ENCODE measurements at regions not wholly inside any gene's neighbourhood (a gene's known extent, or its start where the extent isn't known, plus 50 kb on each side); places are given as distances from the start of the nearest gene placed in this dataset.
A peak's percentile ranks its signal among the peaks of the same experiment; 100 is the strongest.

DNA sequence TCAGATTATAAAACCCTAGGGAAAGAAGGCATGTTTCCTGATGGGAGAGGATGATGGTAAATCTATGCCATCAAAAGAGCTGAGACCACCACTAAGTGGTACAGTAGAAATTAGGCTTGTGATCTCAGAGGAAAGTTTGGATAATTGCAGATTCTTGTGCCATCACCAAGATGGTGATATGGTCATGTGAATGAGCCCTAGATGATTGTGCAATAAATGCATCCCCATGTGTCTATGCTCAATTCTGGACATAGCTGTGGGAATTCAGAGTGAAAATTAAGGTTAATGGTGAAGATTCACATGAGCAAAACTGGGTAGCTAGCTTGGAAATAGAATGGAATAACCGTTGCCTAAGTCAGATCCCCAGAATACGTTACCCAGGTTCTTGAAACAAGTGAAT, 496.1 kb upstream of the FSIP2 start:
- in situ Hi-C loops (cut with MboI) (no loop called here), intact Hi-C loops (cut with micrococcal nuclease) (no loop called here)
- no peaks in the 10 kb centered on the region for H3K36me3 ChIP-seq (ENCODE audit: control insufficient read depth, insufficient read depth, low read length)
- no peak for FAIRE-seq
- no peak overlapping the region for H2AFZ ChIP-seq (ENCODE audit: low read depth, low read length)
- no peak for DNase-seq (ENCODE audit: extremely low read depth in 1 of 4, low spot score in 3 of 4)
- no peak overlapping the region for H3K27ac ChIP-seq (ENCODE audit: extremely low read depth, low read depth, low read length)
- H3K79me2 ChIP-seq (ENCODE audit: control insufficient read depth, insufficient read depth, low read length), result no peaks in the 10 kb centered on the region
- CTCF ChIA-PET (ENCODE audit: low intra/inter-chr PET ratio), result no interaction called here
- H3K9ac ChIP-seq (ENCODE audit: insufficient read depth in 1 of 2, low read depth in 2 of 2, low read length in 2 of 2), result no peak overlapping the region
- BruUV-seq (replicated peaks), result no TSS peak
- no peaks in the 10 kb centered on the region for H4K20me1 ChIP-seq (replicated peaks; ENCODE audit: control insufficient read depth, insufficient read depth, low read length)
- no peaks in the 10 kb centered on the region for H3K27me3 ChIP-seq (ENCODE audit: control insufficient read depth in 2 of 2, insufficient read depth in 2 of 2, low read length in 2 of 2)
- no peaks in the 10 kb centered on the region for H3K9me3 ChIP-seq (replicated peaks; ENCODE audit: control insufficient read depth, insufficient read depth, low read depth, low read length)
- no peaks in the 10 kb centered on the region for H3K4me1 ChIP-seq (replicated peaks in 1 of 2; ENCODE audit: control insufficient read depth in 2 of 2, insufficient read depth in 2 of 2, low read length in 2 of 2)
- H3K4me3 ChIP-seq, result no peak overlapping the region
- WGBS (ENCODE audit: insufficient coverage, low coverage, missing lambda C conversion rate), result 0% methylated on average over 2 of the region's 2 CpGs
- H3K4me2 ChIP-seq (ENCODE audit: insufficient read depth, low read length), result no peak overlapping the region
- no peak for ATAC-seq
- POLR2A ChIA-PET, result no interaction called here
- no peak for TF ChIP-seq FOXA3 (CRISPR knock-in tag; conservative IDR thresholded peaks at IDR 0.05 in 1 of 2, IDR thresholded peaks at IDR 0.05 in 1 of 2)
- no peak for TF ChIP-seq SUPT5H (IDR thresholded peaks at IDR 0.05)
- no peak for TF ChIP-seq ZC3H4 (CRISPR knock-in tag; IDR thresholded peaks at IDR 0.05; ENCODE audit: borderline replicate concordance)
- TF ChIP-seq GABPB1 (CRISPR knock-in tag; IDR thresholded peaks at IDR 0.05), result no peak
- peak; percentile 57 for TF ChIP-seq CEBPB (tag; IDR thresholded peaks at IDR 0.05)
- no peak for TF ChIP-seq CEBPG (CRISPR knock-in tag; IDR thresholded peaks at IDR 0.05)
- TF ChIP-seq CEBPG (tag; conservative IDR thresholded peaks at IDR 0.05 in 1 of 2, IDR thresholded peaks at IDR 0.05 in 1 of 2), result peak in 1 of 2 experiments; percentile 69; a peak in 2 of 4 replicates
- TF ChIP-seq CBX8 (IDR thresholded peaks at IDR 0.05; ENCODE audit: borderline replicate concordance, extremely low read depth, low read depth, low read length, poor library complexity, severe bottlenecking), result no peak
- no peak for TF ChIP-seq TRIM28 (IDR thresholded peaks at IDR 0.05)
- no peak for TF ChIP-seq CREBBP (IDR thresholded peaks at IDR 0.05; ENCODE audit: low read depth, low read length)
- no peak for TF ChIP-seq MCM3 (IDR thresholded peaks at IDR 0.05)
- no peak for TF ChIP-seq NFXL1 (CRISPR knock-in tag; IDR thresholded peaks at IDR 0.05)
- no peak for TF ChIP-seq SMAD3 (CRISPR knock-in tag; conservative IDR thresholded peaks at IDR 0.05)
- TF ChIP-seq SMARCA5 (IDR thresholded peaks at IDR 0.05), result no peak
- no peaks in the 10 kb centered on the region for H3K9me1 ChIP-seq (ENCODE audit: control insufficient read depth, insufficient read depth, low read length)
